NCI-H82 treated with DMSO at 0.1 percent for 48 hours (cell line): ENCODE measurements at regions not wholly inside any gene's neighbourhood (a gene's known extent, or its start where the extent isn't known, plus 50 kb on each side); places are given as distances from the start of the nearest gene placed in this dataset.
"Not testable (repeated sequence)": the region's sequence is repeated elsewhere in the genome, so short reads cannot be mapped to it uniquely, and the experiment has no call there.

Experiments used
- DNase-seq: peaks from one replicate; lab custom pipeline; 2025; ENCODE audit not compliant: unreplicated experiment; lab: John Stamatoyannopoulos, UW

DNA sequence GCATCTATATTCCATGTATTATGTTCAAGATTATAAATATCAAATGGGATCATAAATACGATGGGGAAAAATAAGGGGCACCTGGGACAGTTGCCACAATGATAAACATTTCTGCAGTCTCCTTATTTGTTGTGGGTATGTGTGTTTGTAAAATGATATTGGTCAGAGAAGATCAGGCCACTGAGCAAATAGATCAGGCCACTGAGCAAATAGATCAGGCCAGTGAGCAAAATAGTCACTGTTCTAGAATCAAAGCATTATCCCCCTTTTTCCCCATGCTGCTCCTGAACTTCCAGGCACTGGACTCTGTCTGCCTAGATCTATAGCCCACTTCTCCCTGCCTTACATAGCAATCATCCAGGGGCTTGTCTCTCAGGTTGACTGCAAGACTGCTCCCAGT lies 599.8 kb upstream of the USP24 start:
- no peak for DNase-seq

- DNase-seq, result no peak
Observed at GRCh38 chr1:55813618-55814017, 598.5 kb upstream of the USP24 start.

DNA sequence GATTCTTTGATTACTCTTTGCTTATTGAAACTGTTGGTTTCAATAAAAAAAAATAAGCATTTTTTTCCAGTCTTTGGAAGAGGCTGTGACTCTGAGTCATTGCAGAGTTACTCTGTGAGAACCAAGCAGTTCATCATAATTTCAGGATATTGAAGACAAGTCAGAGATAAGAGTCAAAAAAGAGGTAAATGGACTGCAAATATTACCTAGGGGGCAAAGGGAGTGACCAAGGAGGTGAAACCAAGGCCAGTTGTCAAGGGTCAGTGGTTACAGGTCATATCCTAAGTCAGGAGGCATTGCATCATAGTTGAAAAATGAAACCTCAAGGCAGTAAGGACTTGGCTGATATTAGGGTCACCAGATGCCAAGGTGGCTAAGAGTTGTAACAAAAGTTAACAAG lies 597.1 kb upstream of the USP24 start:
- no peak for DNase-seq

- DNase-seq, result no peak
Observed at GRCh38 chr1:55808263-55808662, 593.1 kb upstream of the USP24 start.

GRCh38 chr1:55803429-55803828 lies 588.3 kb upstream of the USP24 start:
- no peak for DNase-seq

- no peak for DNase-seq
Observed at GRCh38 chr1:55801481-55801880, 586.3 kb upstream of the USP24 start.

DNA sequence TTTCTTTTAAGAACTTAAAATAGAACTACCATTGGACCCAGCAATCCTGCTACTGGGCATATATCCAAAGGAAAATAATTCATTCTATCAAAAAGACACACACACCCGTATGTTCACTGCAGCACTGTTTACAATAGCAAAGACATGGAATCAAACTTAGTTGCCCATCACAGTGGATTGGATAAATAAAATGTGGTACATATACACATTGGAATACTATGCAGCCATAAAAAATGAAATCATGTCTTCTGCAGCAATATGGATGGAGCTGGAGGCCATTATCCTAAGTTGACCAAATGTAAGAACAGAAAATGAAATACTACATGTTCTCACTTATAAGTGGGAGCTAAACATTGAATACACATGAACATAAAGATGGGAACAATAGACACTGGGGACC lies 585.3 kb upstream of the USP24 start:
- no peak for DNase-seq

DNA sequence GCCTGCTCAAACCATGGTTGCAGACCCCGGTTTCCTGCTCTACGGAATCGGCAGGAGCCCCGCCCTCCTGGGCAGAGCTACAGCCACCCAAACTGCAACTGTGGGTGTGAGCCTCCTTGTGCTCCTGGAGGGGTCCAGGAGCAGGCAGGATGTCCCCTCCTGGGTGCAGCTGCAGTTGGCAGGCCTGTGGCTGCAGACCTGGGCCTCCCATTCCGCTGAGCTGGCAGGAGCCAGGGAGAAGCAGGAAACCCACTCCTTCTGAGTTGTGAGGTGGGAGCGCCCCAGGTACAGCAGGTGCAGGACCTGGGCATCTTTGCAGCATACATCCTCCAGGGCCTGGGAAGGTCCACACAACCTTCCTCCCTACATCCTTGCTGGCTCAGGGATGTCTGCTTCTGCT lies 578.7 kb upstream of the USP24 start:
- no peak for DNase-seq

DNA sequence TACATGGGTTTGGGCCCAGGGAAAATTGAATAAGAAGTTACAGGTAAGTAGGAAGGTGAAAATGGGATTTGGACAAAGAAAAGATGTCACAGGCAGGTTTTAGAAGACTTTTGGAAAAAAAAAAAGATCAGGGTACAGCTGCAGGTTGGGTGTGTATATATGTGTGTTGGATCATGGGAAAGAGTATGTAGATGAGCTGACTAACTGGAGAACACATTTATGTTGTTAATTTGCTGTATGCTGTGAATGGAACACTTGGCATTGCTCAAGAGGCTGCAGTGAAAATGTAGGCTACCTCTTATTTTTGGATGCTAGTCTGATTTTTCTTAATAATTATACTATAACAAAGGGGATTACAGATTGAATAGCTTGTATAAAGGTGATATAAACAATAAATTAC lies 577.7 kb upstream of the USP24 start:
- no peak for DNase-seq

- DNase-seq, result no peak
Observed at GRCh38 chr1:55789466-55789865, 574.3 kb upstream of the USP24 start.

GRCh38 chr1:55786396-55786795 lies 571.2 kb upstream of the USP24 start:
- DNase-seq, result no peak

GRCh38 chr1:55784941-55785450 lies 569.8 kb upstream of the USP24 start:
- not testable (repeated sequence) for DNase-seq

GRCh38 chr1:55781944-55782482 lies 566.8 kb upstream of the USP24 start:
- DNase-seq, result no peak

DNA sequence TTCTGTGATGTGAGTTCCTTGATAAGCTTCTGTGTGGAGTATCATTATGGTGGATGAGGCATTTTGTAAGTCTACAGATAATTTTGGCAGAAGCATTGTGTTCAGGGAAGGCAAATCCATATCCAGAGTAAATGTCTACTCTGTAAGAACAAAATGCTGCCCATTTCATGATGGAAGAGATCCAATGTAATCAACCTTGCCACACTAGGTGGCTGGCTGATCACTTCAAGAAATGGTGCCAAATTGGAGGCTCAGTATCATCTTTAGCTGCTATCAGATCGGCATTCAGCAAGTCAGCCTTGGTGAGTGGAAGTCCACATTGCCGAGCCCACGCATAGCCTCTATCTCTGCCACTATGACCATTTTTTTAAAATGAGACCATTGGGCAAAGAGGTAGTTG lies 565.8 kb upstream of the USP24 start:
- no peak for DNase-seq

DNA sequence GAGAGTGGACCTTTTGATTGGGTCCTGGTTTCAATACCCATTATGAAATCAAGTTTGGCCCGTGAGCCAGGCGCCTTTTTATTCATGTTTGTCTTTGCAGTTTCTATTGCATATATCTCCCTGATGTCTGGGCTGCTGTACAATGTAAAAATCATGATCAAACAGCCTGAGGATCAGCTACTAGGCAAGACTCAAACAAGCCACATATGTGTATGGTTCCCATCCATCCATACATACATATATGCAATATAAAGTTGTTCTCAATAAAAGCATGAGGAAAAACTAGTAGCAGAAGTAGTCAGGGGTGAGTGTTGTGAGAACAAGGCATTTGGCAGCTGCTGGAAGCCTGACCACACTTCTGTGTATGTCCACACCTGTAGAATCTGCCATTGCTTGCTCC lies 562.4 kb upstream of the USP24 start:
- DNase-seq, result no peak

- no peak for DNase-seq
Observed at GRCh38 chr1:55775007-55775406, 559.8 kb upstream of the USP24 start.

GRCh38 chr1:55774446-55774845 lies 559.3 kb upstream of the USP24 start:
- no peak for DNase-seq

GRCh38 chr1:55773211-55773940 lies 558.2 kb upstream of the USP24 start:
- DNase-seq, result no peak

GRCh38 chr1:55768327-55768952 lies 553.3 kb upstream of the USP24 start:
- no peak for DNase-seq

DNA sequence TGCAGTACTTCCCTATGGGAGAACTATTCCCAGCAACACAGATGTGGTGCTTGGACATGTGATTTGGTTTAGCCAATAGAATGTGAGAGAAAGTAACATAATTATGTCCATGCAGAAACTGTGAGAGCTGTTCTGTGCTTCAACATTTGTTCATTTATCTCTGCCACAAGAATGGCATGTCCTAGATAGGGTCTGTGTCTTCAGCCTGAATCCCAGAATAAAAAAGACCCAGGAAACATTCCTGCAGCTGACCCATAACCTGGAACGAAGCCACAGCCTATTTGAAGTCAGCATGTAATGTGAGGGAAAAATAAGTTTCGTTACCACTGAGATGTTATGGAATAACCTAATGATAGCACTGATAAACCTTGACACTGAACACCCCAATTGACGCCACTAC lies 552.0 kb upstream of the USP24 start:
- no peak for DNase-seq

DNA sequence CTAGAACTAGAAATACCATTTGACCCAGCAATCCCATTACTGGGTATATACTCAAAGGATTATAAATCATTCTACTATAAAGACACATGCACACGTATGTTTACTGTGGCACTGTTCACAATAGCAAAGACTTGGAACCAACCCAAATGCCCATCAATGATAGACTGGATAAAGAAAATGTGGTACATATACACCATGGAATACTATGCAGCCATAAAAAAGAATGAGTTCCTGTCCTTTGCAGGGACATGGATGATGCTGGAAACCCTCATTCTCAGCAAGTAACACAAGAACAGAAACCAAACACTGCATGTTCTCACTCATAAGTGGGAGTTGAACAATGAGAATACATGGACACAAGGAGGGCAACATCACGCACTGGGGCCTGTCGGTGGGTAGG lies 550.3 kb upstream of the USP24 start:
- not testable (repeated sequence) for DNase-seq

DNA sequence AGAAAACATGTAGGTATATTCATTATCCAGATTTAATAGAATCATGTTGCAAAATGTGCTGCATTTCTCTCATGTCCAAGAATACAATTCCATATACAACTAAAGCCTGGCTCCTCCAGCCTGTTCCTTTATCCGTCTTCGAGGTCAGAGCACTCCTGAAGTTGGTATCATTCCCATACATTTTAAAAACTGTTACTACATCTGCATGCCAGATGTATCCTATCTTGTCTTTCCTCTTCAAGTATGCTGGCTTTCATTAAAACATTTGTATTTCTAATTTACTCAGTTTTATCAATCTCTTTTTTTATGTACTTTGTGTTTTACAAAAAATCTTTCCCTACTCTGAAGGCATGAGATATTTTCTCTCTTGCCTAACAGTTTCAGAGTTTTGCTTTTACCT lies 536.6 kb upstream of the USP24 start:
- no peak for DNase-seq

DNA sequence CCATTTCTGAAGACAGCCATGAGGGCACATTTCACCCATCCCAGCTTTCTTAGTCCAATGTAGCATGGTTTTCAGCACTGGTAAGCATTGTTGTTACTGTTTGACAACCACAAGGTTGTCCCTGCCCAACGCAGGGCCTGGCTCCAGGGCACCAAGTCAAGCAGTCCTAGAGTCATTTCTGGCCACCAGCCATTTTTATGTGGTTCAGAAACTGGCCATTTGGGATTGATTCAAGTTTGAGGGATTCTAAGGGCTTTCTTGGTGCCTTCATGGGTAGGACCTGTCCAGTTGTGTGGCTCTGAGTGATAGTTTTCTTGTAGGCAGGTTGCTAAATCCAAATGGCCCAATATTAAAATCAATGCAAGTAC lies 535.4 kb upstream of the USP24 start:
- DNase-seq, result no peak
